IMR-90 (cell line): ENCODE measurements at regions not wholly inside any gene's neighbourhood (a gene's known extent, or its start where the extent isn't known, plus 50 kb on each side); places are given as distances from the start of the nearest gene placed in this dataset.

ENCODE experiments used
- ATAC-seq: fragments of 200-7000 bp; cut with Tn5 transposase; 2 replicates; pipeline ENCODE4 v1.9.1; 2020; ENCODE audit warnings: low read depth, mild to moderate bottlenecking, moderate library complexity
- BruUV-seq: library from RNA; stranded (reverse); fragments of 400-500 nt; replicated peaks from 2 replicates; lab custom pipeline; 2021; lab: Mats Ljungman, UMichigan
- CTCF ChIA-PET: fragments of 300-600 bp; formaldehyde crosslinking; extraction: SDS; loops from one replicate; lab custom pipeline; 2021; ENCODE audit warnings: antibody characterized with exemption; lab: Yijun Ruan, JAX
- POLR2A ChIA-PET: fragments of 300-600 bp; sonication (Branson Sonifier 250); formaldehyde crosslinking; loops from one replicate; lab custom pipeline; 2022; ENCODE audit warnings: antibody characterized with exemption; ENCODE audit not compliant: unreplicated experiment; lab: Charles Lee
- DNase-seq: peaks from one replicate; pipeline ENCODE4 v3.0.0; 2013
- H2AFZ ChIP-seq: replicated peaks from 2 replicates; pipeline ENCODE3; 2013; ENCODE audit warnings: low read length, mild to moderate bottlenecking; ENCODE audit not compliant: poor library complexity
- H2AK5ac ChIP-seq: 2 replicates; pipeline ENCODE4 v1.6.1; 2013; ENCODE audit warnings: low read depth, low read length, inconsistent platforms
- H2AK9ac ChIP-seq: replicated peaks from 2 replicates; pipeline ENCODE3; 2013; ENCODE audit warnings: mild to moderate bottlenecking, low read depth, low read length, moderate library complexity; ENCODE audit not compliant: poor library complexity
- H2BK120ac ChIP-seq: 2 replicates; pipeline ENCODE4 v1.6.1; 2013; ENCODE audit warnings: low read depth, low read length, inconsistent platforms
- H2BK15ac ChIP-seq: 3 replicates; pipeline ENCODE4 v1.6.1; 2013; ENCODE audit warnings: low read depth, low read length, inconsistent platforms
- H2BK20ac ChIP-seq: 2 replicates; pipeline ENCODE4 v1.6.1; 2013; ENCODE audit warnings: low read depth, mild to moderate bottlenecking, inconsistent platforms, low read length, moderate library complexity
- H2BK5ac ChIP-seq: 2 replicates; pipeline ENCODE4 v1.6.1; 2013; ENCODE audit warnings: mild to moderate bottlenecking, low read depth, low read length, inconsistent platforms; ENCODE audit not compliant: poor library complexity, severe bottlenecking
- H3K14ac ChIP-seq: replicated peaks from 2 replicates; pipeline ENCODE4 v1.6.1; 2013; ENCODE audit warnings: low read depth, low read length, inconsistent platforms
- H3K18ac ChIP-seq: 2 replicates; pipeline ENCODE4 v1.6.1; 2013; ENCODE audit warnings: low read depth, low read length, control low read depth
- H3K23ac ChIP-seq: 2 replicates; pipeline ENCODE4 v1.6.1; 2013; ENCODE audit warnings: low read depth, low read length, inconsistent platforms
- H3K27ac ChIP-seq: 2 replicates; pipeline ENCODE4 v1.5.1; 2013; ENCODE audit warnings: mild to moderate bottlenecking, control low read depth, low read length; ENCODE audit not compliant: insufficient read depth
- H3K27me3 ChIP-seq: 2 replicates; pipeline ENCODE4 v1.6.1; 2013; ENCODE audit warnings: low read length; ENCODE audit not compliant: control insufficient read depth, insufficient read depth
- H3K36me3 ChIP-seq: 2 replicates; pipeline ENCODE4 v1.6.1; 2013; ENCODE audit warnings: low read length, mixed read lengths; ENCODE audit not compliant: control insufficient read depth, insufficient read depth
- H3K4ac ChIP-seq: 2 replicates; pipeline ENCODE4 v1.6.1; 2013; ENCODE audit warnings: low read depth, low read length, inconsistent platforms
- H3K4me1 ChIP-seq: 2 replicates; pipeline ENCODE4 v1.6.1; 2013; ENCODE audit warnings: low read length, mixed read lengths; ENCODE audit not compliant: control insufficient read depth, insufficient read depth
- H3K4me2 ChIP-seq: 2 replicates; pipeline ENCODE4 v1.6.1; 2013; ENCODE audit warnings: low read depth, mild to moderate bottlenecking, control low read depth, low read length, moderate library complexity
- H3K4me3 ChIP-seq: 2 replicates; pipeline ENCODE4 v1.5.1; 2013; ENCODE audit warnings: low read depth, mild to moderate bottlenecking, control low read depth, low read length, moderate library complexity; ENCODE audit not compliant: insufficient read depth
- H3K56ac ChIP-seq: 2 replicates; pipeline ENCODE4 v1.6.1; 2013; ENCODE audit warnings: low read length, inconsistent platforms; ENCODE audit not compliant: insufficient read depth; ENCODE audit errors: extremely low read depth
- H3K79me1 ChIP-seq, 2 experiments: 2 replicates each; pipeline ENCODE4 v1.6.1; 2013; ENCODE audit warnings: low read length in 2 of 2, inconsistent platforms in 1 of 2, low read depth in 1 of 2
- H3K9ac ChIP-seq: 2 replicates; pipeline ENCODE4 v1.6.1; 2013; ENCODE audit warnings: low read depth, low read length, control low read depth
- H3K9me1 ChIP-seq: 2 replicates; pipeline ENCODE4 v1.6.1; 2013; ENCODE audit warnings: low read length, inconsistent platforms; ENCODE audit not compliant: insufficient read depth
- H3K9me3 ChIP-seq: 2 replicates; pipeline ENCODE4 v1.6.1; 2013; ENCODE audit warnings: low read length; ENCODE audit not compliant: control insufficient read depth, insufficient read depth
- H4K20me1 ChIP-seq: 2 replicates; pipeline ENCODE4 v1.6.1; 2013; ENCODE audit warnings: low read length, inconsistent platforms; ENCODE audit not compliant: insufficient read depth
- H4K5ac ChIP-seq: 2 replicates; pipeline ENCODE4 v1.6.1; 2013; ENCODE audit warnings: mild to moderate bottlenecking, low read depth, low read length, control low read depth
- H4K8ac ChIP-seq, 2 experiments: 2 replicates each; pipeline ENCODE4 v1.6.1; 2013; ENCODE audit warnings: low read depth in 2 of 2, low read length in 2 of 2, control low read depth in 1 of 2, inconsistent platforms in 1 of 2
- H4K91ac ChIP-seq: 2 replicates; pipeline ENCODE4 v1.6.1; 2013; ENCODE audit warnings: low read depth, low read length, inconsistent platforms; ENCODE audit not compliant: insufficient read depth
- CTCF ChIP-seq: conservative IDR thresholded peaks from 2 replicates; pipeline ENCODE4 v1.5.1; 2012; ENCODE audit warnings: mild to moderate bottlenecking, low read depth, low read length, improper control_type of control experiment
- WGBS, 2 experiments: methylation state at CpG; one replicate each; pipeline versions ENCODE4 v1.1.5 to v1.1.7; 2013; ENCODE audit warnings: missing lambda C conversion rate in 2 of 2; ENCODE audit not compliant: insufficient read length in 1 of 2; ENCODE audit errors: extremely low coverage in 2 of 2; 5-methylcytosine and 5-hydroxymethylcytosine counted together
- dilution Hi-C: fragments of 300-500 bp; cut with HindIII; formaldehyde crosslinking; loops from one replicate; pipeline ENCODE4 v1.14.3; 2018; ENCODE audit warnings: low sequenced_read_pairs; ENCODE audit not compliant: unreplicated experiment
- in situ Hi-C: fragments of 300-500 bp; cut with MboI; formaldehyde crosslinking; loops from 3 replicates; pipeline ENCODE4 v1.14.3; 2019; ENCODE audit warnings: low sequenced_read_pairs, inconsistent platforms, mixed read lengths
- intact Hi-C: fragments of 100-400 bp; cut with micrococcal nuclease; formaldehyde crosslinking; loops from 2 replicates; pipeline ENCODE4 v1.10.0; 2022

- in situ Hi-C loops, result no loop called here
- no peak overlapping the region for H2AK9ac ChIP-seq
- DNase-seq (no peak), ATAC-seq (no peak)
- H2AK5ac ChIP-seq, result peak overlapping the region; percentile 43; the same call in 1 of the 2 replicates
- no TSS peak for BruUV-seq
- no peak overlapping the region for H3K23ac ChIP-seq
- peak overlapping the region; percentile 42; the same call in 1 of the 2 replicates for H4K91ac ChIP-seq
- no peak overlapping the region for H3K4me3 ChIP-seq
- H3K27ac ChIP-seq, result no peak overlapping the region
- no peaks in the 10 kb centered on the region for H3K79me1 ChIP-seq
- CTCF ChIA-PET, result no interaction called here
- dilution Hi-C loops, result no loop called here
- no peak overlapping the region for H3K56ac ChIP-seq
- no peak overlapping the region; the same call in 1 of the 2 replicates for H3K4ac ChIP-seq
- no peak overlapping the region for H3K4me2 ChIP-seq
- no peak overlapping the region for H2BK5ac ChIP-seq
- no peak for TF ChIP-seq CTCF
- no peak overlapping the region; the same call in 1 of the 2 replicates for H3K18ac ChIP-seq
- H3K9me1 ChIP-seq, result 0 out of 2 replicates have a peak, but pooled peaks cover 2% of the 10 kb centered on the region
- no peak overlapping the region for H4K5ac ChIP-seq
- no peak overlapping the region for H2BK120ac ChIP-seq
- H3K14ac ChIP-seq, result no peak overlapping the region
- no peak overlapping the region for H4K8ac ChIP-seq
- no peaks in the 10 kb centered on the region for H3K36me3 ChIP-seq
- POLR2A ChIA-PET, result no interaction called here
- H2BK20ac ChIP-seq, result no peak overlapping the region
- no peak overlapping the region; the same call in 2 of the 3 replicates for H2BK15ac ChIP-seq
- intact Hi-C loops, result no loop called here
- no peaks in the 10 kb centered on the region for H4K20me1 ChIP-seq
- no peak overlapping the region for H2AFZ ChIP-seq
- WGBS, 2 experiments, result no CpG with 5 or more reads among the region's 3 CpGs
- peaks cover 14% of the 10 kb centered on the region for H3K4me1 ChIP-seq
- no peaks in the 10 kb centered on the region for H3K27me3 ChIP-seq
- H3K9me3 ChIP-seq, result no peaks in the 10 kb centered on the region
- no peak overlapping the region for H3K9ac ChIP-seq
These were observed 247.6 kb downstream of the ALDH8A1 start for GRCh38 chr6:134702279-134702678.
